Peyer's patch (tissue), 4 donors: ENCODE measurements at regions not wholly inside any gene's neighbourhood (a gene's known extent, or its start where the extent isn't known, plus 50 kb on each side); places are given as distances from the start of the nearest gene placed in this dataset.
"Not testable (repeated sequence)": the region's sequence is repeated elsewhere in the genome, so short reads cannot be mapped to it uniquely, and the experiment has no call there.

ENCODE experiments used
- DNase-seq, 3 donors: peaks; one replicate each; pipeline ENCODE4 v3.0.0-alpha.2; 2017 to 2019
- H3K27ac ChIP-seq, 4 donors: fragments of 200-600 bp; sonication (generic); one replicate each; pipeline ENCODE4 v1.5.1; 2016 to 2019
- H3K27me3 ChIP-seq, 2 donors: fragments of 200-600 bp; sonication (generic); one replicate each; pipeline ENCODE4 v1.5.1; 2019
- H3K36me3 ChIP-seq, 3 donors: fragments of 200-600 bp; sonication (generic); one replicate each; pipeline ENCODE4 v1.5.1; 2016 to 2019
- H3K4me1 ChIP-seq, 4 donors: fragments of 200-600 bp; sonication (generic); one replicate each; pipeline ENCODE4 v1.5.1; 2016 to 2019
- H3K4me3 ChIP-seq, 4 donors: fragments of 200-600 bp; sonication (generic); 1 replicate in 3 of 4; 2 replicates in 1 of 4; pipeline ENCODE4 v1.5.1; 2016 to 2019; ENCODE audit warnings: mild to moderate bottlenecking in 1 of 4
- H3K9me3 ChIP-seq, 4 donors: fragments of 200-600 bp; sonication (generic); one replicate each; pipeline ENCODE4 v1.5.1; 2016 to 2019; ENCODE audit warnings: mild to moderate bottlenecking in 1 of 4
- POLR2A ChIP-seq, 2 donors: fragments of 450-650 bp; IDR thresholded peaks; one replicate each; pipeline ENCODE4 v1.5.1; 2017; ENCODE audit warnings: antibody characterized with exemption in 2 of 2, mild to moderate bottlenecking in 2 of 2, moderate library complexity in 2 of 2
- TF ChIP-seq, protein P1 (sequence below), 6 experiments: fragments of 450-650 bp in 4 of 6; fragments of 200-600 bp in 2 of 6; sonication (generic) in 1 of 6; IDR thresholded peaks; one replicate each; pipeline ENCODE4 v1.5.1; 2017 to 2019; ENCODE audit warnings: antibody characterized with exemption in 6 of 6, mild to moderate bottlenecking in 3 of 6, moderate library complexity in 1 of 6

DNA sequence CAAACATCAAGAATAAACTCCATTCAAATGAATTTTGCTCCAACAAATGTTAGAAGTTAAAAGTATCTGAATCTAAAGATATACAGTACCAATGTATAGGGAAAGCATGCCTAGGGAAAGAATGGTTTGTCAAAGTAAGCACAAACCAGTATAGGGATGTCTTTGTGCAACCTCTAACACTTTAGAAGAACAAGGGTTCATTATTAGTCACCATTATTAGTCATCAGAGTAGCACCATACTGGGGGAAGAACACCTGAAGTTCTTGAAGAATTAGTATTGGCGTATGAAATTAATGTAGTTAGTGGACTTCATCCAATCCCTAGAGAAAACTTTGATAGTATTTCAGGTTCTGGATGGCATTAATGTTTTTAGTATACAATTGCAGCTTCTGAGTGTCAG lies 943.7 kb downstream of the METTL15 start:
- Histone ChIP-seq H3K36me3 (no peaks in the 10 kb centered on the region), H3K27me3 (no peaks in the 10 kb centered on the region), H3K27ac (no peak overlapping the region), H3K4me1 (no peaks in the 10 kb centered on the region), H3K4me3 (no peak overlapping the region), H3K9me3 (no peaks in the 10 kb centered on the region)
- TF ChIP-seq, protein P1, sequence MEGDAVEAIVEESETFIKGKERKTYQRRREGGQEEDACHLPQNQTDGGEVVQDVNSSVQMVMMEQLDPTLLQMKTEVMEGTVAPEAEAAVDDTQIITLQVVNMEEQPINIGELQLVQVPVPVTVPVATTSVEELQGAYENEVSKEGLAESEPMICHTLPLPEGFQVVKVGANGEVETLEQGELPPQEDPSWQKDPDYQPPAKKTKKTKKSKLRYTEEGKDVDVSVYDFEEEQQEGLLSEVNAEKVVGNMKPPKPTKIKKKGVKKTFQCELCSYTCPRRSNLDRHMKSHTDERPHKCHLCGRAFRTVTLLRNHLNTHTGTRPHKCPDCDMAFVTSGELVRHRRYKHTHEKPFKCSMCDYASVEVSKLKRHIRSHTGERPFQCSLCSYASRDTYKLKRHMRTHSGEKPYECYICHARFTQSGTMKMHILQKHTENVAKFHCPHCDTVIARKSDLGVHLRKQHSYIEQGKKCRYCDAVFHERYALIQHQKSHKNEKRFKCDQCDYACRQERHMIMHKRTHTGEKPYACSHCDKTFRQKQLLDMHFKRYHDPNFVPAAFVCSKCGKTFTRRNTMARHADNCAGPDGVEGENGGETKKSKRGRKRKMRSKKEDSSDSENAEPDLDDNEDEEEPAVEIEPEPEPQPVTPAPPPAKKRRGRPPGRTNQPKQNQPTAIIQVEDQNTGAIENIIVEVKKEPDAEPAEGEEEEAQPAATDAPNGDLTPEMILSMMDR (IDR thresholded peaks at IDR 0.05): no peak
- no peak for DNase-seq

DNA sequence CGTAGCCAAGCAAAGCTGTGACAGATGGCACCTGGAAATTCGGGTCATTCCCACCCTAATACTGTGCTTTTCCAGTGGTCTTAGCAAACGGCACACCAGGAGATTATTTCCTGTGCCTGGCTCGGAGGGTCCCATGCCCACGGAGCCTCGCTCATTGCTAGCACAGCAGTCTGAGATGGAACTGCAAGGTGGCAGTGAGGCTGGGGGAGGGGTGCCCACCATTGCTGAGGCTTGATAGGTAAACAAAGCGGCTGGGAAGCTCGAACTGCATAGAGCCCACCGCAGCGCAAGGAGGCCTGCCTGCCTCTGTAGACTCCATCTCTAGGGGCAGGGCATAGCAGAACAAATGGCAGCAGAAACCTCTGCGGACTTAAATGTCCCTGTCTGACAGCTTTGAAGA lies 942.8 kb downstream of the METTL15 start:
- not testable (repeated sequence) for H3K4me3 ChIP-seq, H3K9me3 ChIP-seq, DNase-seq, H3K27ac ChIP-seq, H3K4me1 ChIP-seq, H3K27me3 ChIP-seq, H3K36me3 ChIP-seq

DNA sequence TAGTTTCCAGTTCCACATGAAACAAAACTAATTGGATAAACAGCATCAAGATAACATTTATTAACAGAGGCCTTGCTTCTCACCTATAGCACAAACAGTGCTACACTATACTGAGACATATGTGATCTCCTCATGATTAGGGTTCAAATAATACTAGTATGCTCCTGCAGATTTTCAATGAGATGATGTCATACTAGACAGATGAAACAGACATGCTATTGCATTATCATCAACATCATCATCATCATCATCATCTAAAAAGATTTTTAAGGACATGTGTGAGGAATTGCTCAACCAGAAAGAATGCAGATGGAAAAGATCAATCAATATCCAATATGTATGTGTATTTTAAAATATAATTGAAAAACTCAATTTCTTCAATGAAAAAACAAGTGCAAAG lies 932.3 kb downstream of the METTL15 start:
- no peak overlapping the region for H3K27ac ChIP-seq
- no peaks in the 10 kb centered on the region for H3K4me1 ChIP-seq
- TF ChIP-seq, protein P1 (IDR thresholded peaks at IDR 0.05): no peak
- no peak for TF ChIP-seq POLR2A (IDR thresholded peaks at IDR 0.05)
- no peaks in the 10 kb centered on the region for H3K9me3 ChIP-seq
- no peaks in the 10 kb centered on the region for H3K27me3 ChIP-seq
- no peak overlapping the region for H3K4me3 ChIP-seq
- DNase-seq: no peak
- no peaks in the 10 kb centered on the region for H3K36me3 ChIP-seq

DNA sequence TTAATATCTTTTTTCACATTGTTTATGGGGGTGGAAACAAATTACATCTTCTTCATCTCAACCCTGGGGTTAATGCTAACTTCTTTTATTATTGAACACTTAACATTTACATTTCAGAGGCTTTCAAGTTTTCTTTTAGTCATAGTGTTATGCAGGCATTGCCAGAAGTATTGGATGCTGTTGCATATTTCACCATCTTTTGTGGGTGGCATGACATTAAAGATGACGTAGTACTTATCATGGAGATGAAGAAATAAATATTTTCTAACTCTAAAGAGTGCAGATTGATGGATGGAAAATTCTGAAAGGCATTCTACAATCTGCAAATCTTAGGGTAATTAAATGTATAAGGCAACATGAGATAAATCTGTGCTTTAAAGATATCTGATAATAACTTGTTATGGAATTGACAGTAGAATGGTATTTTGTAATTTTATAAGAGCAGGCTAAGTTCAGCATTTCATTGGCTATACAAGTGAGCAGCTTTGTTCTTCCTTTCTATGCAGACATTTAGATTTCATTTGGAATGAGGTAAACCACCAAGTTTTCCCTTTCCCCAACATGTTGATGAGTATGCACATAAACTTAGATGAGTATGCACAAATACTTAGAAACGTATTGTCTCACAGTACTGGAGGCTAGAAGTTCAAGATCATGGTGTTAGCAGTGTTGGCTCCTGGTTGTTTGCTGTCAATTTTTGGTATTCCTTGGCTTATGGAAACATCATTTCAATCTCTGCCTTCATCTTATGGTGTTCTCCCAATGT lies 924.4 kb downstream of the METTL15 start:
- DNase-seq: no peak
- Histone ChIP-seq H3K4me1 (no peaks in the 10 kb centered on the region), H3K4me3 (no peak overlapping the region), H3K9me3 (no peaks in the 10 kb centered on the region), H3K36me3 (no peaks in the 10 kb centered on the region), H3K27ac (no peak overlapping the region), H3K27me3 (no peaks in the 10 kb centered on the region)
- TF ChIP-seq, protein P1 (IDR thresholded peaks at IDR 0.05): no peak
- no peak for TF ChIP-seq POLR2A (IDR thresholded peaks at IDR 0.05)

DNA sequence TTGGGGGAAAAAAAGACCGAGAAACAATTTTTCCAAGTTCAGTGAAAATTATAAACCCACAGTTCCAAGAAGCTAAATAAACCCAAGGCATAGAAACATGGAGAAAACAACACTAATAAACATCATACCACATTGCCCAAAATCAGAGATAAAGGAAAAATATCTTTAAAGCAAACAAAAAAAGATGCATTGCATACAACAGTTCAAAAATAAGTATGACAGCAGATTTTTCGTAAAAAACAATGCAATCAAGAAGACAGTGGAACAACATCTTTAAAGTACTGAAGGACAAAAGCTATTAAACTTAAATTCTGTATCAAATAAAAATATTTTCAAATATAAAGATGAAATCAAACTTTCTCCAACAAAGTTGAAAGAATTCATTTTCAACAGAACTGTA lies 921.3 kb downstream of the METTL15 start:
- H3K36me3 ChIP-seq: no peaks in the 10 kb centered on the region
- TF ChIP-seq, protein P1 (IDR thresholded peaks at IDR 0.05): no peak
- no peak for TF ChIP-seq POLR2A (IDR thresholded peaks at IDR 0.05)

DNA sequence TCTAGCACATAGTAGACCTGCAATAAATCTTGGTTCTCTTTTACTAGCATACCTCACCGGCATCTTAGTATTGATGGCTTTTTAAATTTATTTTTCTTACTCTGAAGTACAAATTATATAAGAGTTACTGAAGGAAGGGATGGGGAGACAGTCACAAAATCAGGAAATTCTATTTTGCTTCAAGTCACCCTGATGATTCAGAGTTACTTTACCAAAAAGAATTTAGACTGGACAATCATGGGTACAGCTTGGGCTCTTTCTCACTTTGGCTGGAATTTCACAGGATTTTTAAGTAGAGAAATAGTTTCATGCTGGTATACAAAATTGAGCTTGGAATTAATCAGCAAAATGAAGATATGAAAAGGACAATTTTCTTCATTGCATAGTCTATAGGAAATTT lies 919.2 kb downstream of the METTL15 start:
- H3K27ac ChIP-seq: no peak overlapping the region
- no peaks in the 10 kb centered on the region for H3K4me1 ChIP-seq
- no peaks in the 10 kb centered on the region for H3K27me3 ChIP-seq
- H3K36me3 ChIP-seq: no peaks in the 10 kb centered on the region
- DNase-seq: no peak
- TF ChIP-seq, protein P1 (IDR thresholded peaks at IDR 0.05): no peak
- H3K4me3 ChIP-seq: no peak overlapping the region
- no peaks in the 10 kb centered on the region for H3K9me3 ChIP-seq

More for the DNA sequence above, 921.3 kb downstream of the METTL15 start:
- Histone ChIP-seq H3K4me1 (no peaks in the 10 kb centered on the region), H3K4me3 (no peak overlapping the region), H3K9me3 (no peaks in the 10 kb centered on the region), H3K27me3 (no peaks in the 10 kb centered on the region), H3K27ac (no peak overlapping the region)
- no peak for DNase-seq
